Panc1 (cell line): ENCODE measurements at regions not wholly inside any gene's neighbourhood (a gene's known extent, or its start where the extent isn't known, plus 50 kb on each side); places are given as distances from the start of the nearest gene placed in this dataset.

Experiments used
- POLR2AphosphoS5 ChIP-seq: IDR thresholded peaks from 2 replicates; pipeline ENCODE4 v1.6.1; 2012; ENCODE audit warnings: mild to moderate bottlenecking, low read depth, low read length, moderate library complexity
- SIN3A ChIP-seq: IDR thresholded peaks from 2 replicates; pipeline ENCODE4 v1.6.1; 2012; ENCODE audit warnings: low read depth, mild to moderate bottlenecking, low read length, moderate library complexity, borderline replicate concordance; ENCODE audit not compliant: insufficient read depth
- TCF7L2 ChIP-seq: IDR thresholded peaks from 2 replicates; pipeline ENCODE4 v1.6.1; 2011; ENCODE audit warnings: mild to moderate bottlenecking, low read depth, low read length, inconsistent platforms
- TF ChIP-seq, protein P1 (sequence below): fragments of 450-650 bp; IDR thresholded peaks from 2 replicates; pipeline ENCODE4 v1.5.1; 2017; ENCODE audit warnings: mild to moderate bottlenecking

DNA sequence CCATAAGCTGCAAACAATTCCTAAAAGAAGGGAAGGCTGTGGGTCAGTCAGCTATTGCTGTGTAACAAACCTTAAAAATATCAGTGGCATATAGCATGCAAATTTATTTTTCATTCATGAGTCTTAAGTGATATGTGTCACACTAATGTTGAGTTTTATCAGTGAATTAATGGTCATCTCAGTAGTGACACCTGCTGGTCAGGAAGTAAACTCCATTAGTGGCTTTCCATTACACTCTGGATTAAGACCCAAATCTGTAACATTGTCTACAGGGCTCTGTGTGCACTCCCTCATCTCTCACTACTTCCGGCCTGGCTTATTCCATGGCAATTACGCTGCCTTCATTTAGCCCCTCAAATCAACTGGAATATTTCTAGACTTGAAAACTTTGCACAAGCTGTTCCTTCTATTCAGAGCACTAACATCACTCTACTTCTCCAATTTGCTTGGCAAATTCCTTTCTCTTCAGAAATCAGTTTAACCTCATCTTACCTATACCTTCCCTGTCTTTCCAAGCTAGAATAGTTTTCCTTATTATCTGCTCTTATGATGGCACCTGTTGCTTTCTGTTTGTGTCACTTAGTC is 217.3 kb upstream of the TAPT1 start:
- no peak for TF ChIP-seq POLR2AphosphoS5
- TF ChIP-seq TCF7L2, result no peak
- TF ChIP-seq, protein P1, sequence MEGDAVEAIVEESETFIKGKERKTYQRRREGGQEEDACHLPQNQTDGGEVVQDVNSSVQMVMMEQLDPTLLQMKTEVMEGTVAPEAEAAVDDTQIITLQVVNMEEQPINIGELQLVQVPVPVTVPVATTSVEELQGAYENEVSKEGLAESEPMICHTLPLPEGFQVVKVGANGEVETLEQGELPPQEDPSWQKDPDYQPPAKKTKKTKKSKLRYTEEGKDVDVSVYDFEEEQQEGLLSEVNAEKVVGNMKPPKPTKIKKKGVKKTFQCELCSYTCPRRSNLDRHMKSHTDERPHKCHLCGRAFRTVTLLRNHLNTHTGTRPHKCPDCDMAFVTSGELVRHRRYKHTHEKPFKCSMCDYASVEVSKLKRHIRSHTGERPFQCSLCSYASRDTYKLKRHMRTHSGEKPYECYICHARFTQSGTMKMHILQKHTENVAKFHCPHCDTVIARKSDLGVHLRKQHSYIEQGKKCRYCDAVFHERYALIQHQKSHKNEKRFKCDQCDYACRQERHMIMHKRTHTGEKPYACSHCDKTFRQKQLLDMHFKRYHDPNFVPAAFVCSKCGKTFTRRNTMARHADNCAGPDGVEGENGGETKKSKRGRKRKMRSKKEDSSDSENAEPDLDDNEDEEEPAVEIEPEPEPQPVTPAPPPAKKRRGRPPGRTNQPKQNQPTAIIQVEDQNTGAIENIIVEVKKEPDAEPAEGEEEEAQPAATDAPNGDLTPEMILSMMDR, result peak; percentile 66
- no peak for TF ChIP-seq SIN3A
